GM23248 (cell line): ENCODE measurements at regions not wholly inside any gene's neighbourhood (a gene's known extent, or its start where the extent isn't known, plus 50 kb on each side); places are given as distances from the start of the nearest gene placed in this dataset.

Experiments
- EZH2 ChIP-seq: fragments of 200-600 bp; sonication (generic); IDR thresholded peaks from 2 replicates; pipeline ENCODE4 v1.6.1; 2018; ENCODE audit warnings: antibody characterized with exemption, mild to moderate bottlenecking; ENCODE audit not compliant: insufficient read depth, poor library complexity, severe bottlenecking
- EZH2phosphoT487 ChIP-seq: fragments of 200-600 bp; sonication (generic); IDR thresholded peaks from 2 replicates; pipeline ENCODE4 v1.6.1; 2018; ENCODE audit warnings: antibody characterized with exemption, moderate library complexity, mild to moderate bottlenecking, low read depth; ENCODE audit not compliant: insufficient read depth

- no peak for TF ChIP-seq EZH2
- no peak for TF ChIP-seq EZH2phosphoT487
These were observed 54.9 kb upstream of the NEK7 start for GRCh38 chr1:198101716-198102453.
